HG02973 (cell line): ENCODE measurements at regions not wholly inside any gene's neighbourhood (a gene's known extent, or its start where the extent isn't known, plus 50 kb on each side); places are given as distances from the start of the nearest gene placed in this dataset.

Experiments used
- ATAC-seq: cut with Tn5 transposase; IDR thresholded peaks from one replicate; pipeline ENCODE4 v1.9.1; 2021; ENCODE audit warnings: moderate library complexity; ENCODE audit not compliant: unreplicated experiment

DNA sequence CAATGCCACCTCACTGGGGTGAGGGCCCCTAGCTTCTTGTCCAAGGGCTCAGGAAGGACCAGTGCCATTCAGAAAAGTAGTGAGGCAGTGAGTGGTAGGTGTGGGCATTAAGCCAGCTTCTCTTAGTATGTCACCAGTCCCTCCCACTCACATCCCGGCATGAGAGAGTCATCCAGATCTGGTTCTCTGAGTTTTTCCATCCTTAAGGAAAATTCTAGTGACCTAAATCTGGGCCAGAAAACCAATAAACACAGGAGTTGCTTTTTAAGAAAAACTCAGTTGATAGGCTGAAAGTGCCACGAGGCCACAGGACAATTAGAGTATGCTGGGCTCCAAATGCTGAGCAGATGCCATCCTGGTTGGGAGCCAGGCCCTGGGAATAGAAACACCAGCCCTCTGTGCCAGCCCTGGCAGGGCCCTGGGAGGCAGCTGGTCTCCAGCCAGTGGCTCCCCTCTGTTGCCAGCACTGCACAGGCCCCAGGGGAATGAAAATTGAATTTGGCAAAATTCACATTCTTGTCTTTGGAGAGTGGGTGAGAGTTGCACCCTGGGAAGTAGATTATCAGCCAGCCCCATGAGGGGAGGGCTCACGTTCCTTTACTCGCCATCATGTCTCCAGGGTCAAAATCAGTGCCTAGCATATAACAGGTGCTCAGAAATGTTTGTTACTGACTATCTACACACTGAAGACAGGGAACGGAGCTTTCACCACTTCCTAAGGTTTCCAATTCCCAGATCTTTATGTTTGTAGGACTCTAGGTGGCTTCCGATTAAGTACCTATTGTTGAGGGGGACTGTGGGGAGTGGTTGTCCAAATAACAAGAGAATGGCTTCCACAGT lies 52.8 kb downstream of the FAM43A start:
- ATAC-seq, result no peak

GRCh38 chr3:194739498-194740284 lies 54.0 kb downstream of the FAM43A start:
- no peak for ATAC-seq

GRCh38 chr3:194740859-194741491 lies 55.3 kb downstream of the FAM43A start:
- ATAC-seq, result no peak

DNA sequence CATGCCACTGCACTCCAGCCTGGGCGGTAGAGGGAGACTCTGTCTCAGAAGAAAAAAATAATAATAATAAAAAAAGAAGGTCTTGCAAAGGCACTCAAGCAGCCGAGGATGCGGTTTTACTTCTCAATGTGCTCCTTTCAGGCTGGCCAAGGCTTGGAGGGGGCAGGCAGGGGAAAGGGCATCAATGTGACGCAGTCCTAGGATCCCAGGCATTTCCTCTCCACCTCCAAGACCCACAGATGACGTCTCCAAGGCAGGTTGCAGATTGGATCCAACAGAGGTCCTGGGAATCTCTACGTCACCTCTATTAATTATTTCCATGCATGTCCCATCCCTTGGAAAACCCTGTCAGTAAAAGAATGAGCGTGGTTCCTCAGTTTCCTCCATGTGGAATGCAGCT lies 56.2 kb downstream of the FAM43A start:
- ATAC-seq, result no peak

DNA sequence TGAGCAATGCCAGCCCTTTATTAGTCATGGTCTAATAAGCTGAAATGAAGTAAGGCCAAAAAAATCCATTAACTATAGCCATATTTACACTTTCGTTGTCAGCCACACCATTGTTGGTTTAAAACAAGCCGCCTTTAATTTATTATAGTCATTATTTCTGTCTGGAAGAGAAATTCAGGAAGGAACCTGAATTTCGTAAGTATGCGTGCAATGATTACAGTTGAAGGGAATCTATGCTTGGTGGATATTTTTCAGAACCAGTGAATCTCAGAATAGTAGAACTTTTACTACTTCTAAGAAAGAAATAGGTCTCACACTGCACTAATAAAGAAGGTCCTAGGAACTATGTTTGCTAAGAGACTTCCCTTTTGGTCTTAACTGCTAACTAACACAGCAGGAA lies 59.1 kb downstream of the FAM43A start:
- ATAC-seq, result no peak

GRCh38 chr3:194745422-194746184 lies 59.9 kb downstream of the FAM43A start:
- no peak for ATAC-seq

- ATAC-seq, result no peak
Observed at GRCh38 chr3:194748225-194748624, 62.5 kb downstream of the FAM43A start.

DNA sequence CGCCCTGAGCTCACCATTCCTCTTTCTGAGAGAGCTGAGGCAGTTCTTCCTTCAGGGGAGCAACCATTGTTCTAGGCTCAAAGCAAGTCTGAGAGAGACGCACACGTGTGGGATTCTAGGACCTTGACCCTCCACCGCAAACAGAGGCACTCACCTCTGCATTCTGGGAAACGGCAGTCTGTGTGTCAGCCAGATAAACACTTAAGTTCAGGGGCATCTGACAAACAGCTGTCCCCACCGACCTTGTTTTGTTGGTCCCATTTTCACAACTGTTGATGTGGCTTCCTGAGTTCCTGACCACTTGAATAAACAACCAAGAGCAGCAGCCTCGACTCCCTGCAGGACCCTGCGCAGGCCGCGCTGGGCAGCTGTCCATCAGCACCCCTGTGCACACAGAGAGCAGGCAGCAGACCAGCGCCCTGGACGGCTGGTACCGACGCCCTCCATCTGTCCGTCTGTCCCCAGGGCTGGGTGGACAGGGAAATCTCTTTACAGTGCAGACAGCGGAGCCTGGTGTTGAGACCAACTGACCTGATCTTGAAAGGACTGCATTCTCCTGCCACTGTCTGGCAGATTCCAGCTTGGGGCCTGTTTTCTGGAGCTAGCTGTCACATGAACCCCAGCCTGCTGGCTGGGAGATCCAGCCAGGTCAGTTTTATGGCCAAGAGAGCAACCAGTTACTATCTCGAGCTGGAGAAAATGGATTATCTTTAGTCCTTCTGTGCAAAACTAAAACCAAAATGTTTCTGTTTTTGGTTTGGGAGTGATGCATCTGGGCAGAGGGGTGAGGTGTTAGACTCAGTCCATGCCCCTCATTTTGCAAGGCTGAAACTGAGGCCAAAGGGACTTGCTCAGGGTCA lies 64.2 kb downstream of the FAM43A start:
- no peak for ATAC-seq

GRCh38 chr3:194750491-194750828 lies 64.8 kb downstream of the FAM43A start:
- ATAC-seq, result no peak

- ATAC-seq, result no peak
Observed at GRCh38 chr3:194755671-194756459, 70.2 kb downstream of the FAM43A start.

DNA sequence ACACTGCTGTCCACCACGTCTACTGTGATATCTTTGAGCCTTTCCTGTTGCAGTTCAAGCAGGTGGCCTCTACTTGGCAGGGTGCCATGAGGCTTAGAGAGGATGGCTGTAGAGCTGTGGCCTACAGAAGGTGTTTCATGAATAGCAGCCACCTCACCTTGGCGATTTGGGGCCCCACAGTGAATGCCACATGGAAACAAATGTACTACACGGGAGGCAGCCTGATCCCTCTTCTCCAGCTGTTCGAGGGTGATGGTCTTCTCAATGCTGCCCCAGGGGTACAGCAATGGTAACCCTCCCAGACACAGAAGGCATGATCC lies 70.7 kb downstream of the FAM43A start:
- ATAC-seq, result no peak

- no peak for ATAC-seq
Observed at GRCh38 chr3:194756791-194757325, 71.2 kb downstream of the FAM43A start.

- no peak for ATAC-seq
Observed at GRCh38 chr3:194757647-194758061, 72.0 kb downstream of the FAM43A start.

GRCh38 chr3:194758716-194759115 lies 73.0 kb downstream of the FAM43A start:
- no peak for ATAC-seq

DNA sequence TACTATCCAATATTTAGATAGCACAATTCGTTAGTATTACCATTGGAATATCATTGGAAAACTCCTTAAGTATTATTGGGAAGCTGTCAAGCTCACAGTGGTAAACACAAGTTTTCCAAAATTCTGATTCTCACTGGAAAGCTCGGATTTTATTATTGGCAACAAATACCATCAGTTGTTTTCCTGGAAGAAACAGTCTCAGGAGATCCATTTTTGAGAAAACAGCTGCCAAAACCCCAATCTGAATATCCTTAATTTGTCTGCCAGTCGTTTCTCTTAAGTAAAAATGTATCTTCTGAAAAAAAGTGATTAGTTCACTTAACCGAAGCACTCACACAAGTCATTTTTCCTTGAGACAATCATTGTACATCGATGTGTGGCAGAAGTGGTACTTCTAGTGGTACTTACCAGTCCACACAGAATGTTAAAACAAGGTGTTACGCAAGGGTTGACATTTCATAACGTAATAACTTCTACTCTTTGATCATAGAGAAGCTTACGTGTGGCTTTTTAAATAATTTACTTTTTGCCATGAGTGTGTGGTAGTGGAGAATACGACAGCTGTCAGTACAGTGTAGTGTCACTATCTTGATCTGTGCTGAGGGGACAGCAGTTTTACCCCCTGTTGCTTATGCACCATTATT lies 74.9 kb downstream of the FAM43A start:
- ATAC-seq, result no peak

DNA sequence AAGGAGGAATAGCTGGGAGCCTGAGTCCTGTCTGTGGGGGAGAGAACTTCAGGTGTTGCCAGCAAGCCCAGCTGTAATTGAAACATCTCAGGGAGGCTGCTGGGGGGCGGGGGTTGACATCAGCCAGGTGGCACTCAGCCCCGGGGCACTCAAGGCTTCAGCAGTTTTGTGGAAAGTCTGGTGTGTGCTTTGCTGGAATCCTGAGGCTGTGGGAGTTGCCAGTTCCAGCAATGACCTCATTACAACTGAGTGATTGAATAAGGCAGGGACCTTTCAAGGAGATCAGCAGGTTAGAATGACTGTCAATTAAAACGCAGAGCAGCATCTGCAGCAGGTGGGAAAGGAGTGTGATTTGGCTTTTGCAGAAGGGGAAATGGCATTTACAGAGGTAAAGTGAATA lies 75.7 kb downstream of the FAM43A start:
- ATAC-seq, result no peak

GRCh38 chr3:194766845-194767244 lies 81.2 kb downstream of the FAM43A start:
- no peak for ATAC-seq

DNA sequence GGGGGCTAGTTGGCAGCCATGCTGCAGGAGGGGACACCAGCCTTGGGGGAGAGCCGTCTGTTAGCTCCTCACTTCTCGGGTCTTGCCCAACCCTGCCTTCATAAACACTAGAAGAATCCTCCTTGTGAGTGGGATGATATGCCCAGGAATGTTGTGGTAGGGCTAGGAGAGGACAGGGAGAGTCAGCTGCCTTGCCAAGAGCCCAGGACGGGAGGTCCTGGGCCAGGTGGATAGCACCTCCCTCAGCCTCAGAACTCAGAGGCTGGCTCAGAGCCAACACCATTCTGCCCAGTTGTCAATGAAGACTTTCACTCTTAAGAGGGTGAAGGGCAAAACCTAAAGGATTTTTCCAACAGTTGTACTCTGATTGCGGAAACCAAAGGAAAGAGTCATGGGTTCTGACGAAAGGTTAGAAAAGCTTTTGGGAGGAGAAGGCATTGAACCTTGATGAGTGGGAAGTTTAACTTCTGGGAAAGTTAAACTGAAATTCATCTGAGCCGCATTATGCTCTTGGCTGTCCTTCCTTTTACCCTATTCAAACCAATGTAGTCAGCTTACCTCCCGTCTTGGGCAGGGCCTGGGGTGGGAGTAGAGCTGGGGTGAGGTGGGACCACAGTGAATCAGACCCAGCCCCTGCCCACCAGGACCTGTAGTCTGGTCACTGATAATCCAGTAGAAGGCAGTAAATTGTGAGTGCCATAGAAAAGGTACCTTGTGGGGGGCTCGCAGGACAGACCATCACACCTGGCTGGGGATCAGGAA lies 81.9 kb downstream of the FAM43A start:
- ATAC-seq, result no peak
